Neural progenitor cell (in vitro differentiated cells): ENCODE measurements at regions not wholly inside any gene's neighbourhood (a gene's known extent, or its start where the extent isn't known, plus 50 kb on each side); places are given as distances from the start of the nearest gene placed in this dataset.

Experiments
- EZH2 ChIP-seq: fragments of 200-600 bp; sonication (generic); IDR thresholded peaks from 2 replicates; pipeline ENCODE4 v1.6.1; 2017; ENCODE audit warnings: antibody characterized with exemption, mild to moderate bottlenecking, moderate library complexity
- EZH2phosphoT487 ChIP-seq: fragments of 200-600 bp; sonication (generic); IDR thresholded peaks from 2 replicates; pipeline ENCODE4 v1.6.1; 2017; ENCODE audit warnings: antibody characterized with exemption
- TF ChIP-seq, protein P1 (sequence below): fragments of 200-600 bp; sonication (generic); IDR thresholded peaks from 2 replicates; pipeline ENCODE4 v1.5.1; 2017; ENCODE audit warnings: antibody characterized with exemption, mild to moderate bottlenecking

DNA sequence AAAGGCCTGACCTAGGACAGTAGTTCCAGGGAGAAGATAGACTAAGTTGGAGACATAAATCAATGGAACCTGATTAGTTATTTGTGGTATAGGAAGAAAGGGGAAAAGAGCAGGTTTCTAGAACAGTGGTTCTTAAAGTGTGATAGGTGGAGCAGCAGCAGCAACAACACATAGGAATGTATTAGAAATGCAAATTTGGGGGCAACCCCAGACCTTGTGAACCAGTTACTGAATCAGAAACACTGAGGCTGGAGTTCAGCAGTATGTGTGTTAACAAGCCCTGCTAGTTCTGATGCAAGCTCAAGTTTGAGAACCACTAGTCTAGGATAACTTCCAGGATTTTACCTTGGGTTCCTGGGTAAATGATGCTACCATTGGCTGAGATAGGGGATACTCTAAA lies 308.7 kb downstream of the EMP1 start:
- TF ChIP-seq, protein P1, sequence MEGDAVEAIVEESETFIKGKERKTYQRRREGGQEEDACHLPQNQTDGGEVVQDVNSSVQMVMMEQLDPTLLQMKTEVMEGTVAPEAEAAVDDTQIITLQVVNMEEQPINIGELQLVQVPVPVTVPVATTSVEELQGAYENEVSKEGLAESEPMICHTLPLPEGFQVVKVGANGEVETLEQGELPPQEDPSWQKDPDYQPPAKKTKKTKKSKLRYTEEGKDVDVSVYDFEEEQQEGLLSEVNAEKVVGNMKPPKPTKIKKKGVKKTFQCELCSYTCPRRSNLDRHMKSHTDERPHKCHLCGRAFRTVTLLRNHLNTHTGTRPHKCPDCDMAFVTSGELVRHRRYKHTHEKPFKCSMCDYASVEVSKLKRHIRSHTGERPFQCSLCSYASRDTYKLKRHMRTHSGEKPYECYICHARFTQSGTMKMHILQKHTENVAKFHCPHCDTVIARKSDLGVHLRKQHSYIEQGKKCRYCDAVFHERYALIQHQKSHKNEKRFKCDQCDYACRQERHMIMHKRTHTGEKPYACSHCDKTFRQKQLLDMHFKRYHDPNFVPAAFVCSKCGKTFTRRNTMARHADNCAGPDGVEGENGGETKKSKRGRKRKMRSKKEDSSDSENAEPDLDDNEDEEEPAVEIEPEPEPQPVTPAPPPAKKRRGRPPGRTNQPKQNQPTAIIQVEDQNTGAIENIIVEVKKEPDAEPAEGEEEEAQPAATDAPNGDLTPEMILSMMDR, result no peak
- TF ChIP-seq EZH2 (no peak), EZH2phosphoT487 (no peak)
